Right renal cortex interstitium (tissue), 3 donors: ENCODE measurements at regions not wholly inside any gene's neighbourhood (a gene's known extent, or its start where the extent isn't known, plus 50 kb on each side); places are given as distances from the start of the nearest gene placed in this dataset.

Source experiments
- DNase-seq, 3 donors: peaks; one replicate each; pipeline ENCODE4 v3.0.0-alpha.2; 2013; ENCODE audit warnings: low read depth in 3 of 3, low spot score in 2 of 3

- no peak for DNase-seq
Measured at GRCh38 chr13:103430368-103430767, 364.2 kb upstream of the SLC10A2 start.

- DNase-seq, result no peak
Measured at GRCh38 chr13:103410002-103410401, 343.8 kb upstream of the SLC10A2 start.

- DNase-seq, result no peak
Measured at GRCh38 chr13:103406967-103407366, 340.8 kb upstream of the SLC10A2 start.

- no peak for DNase-seq
Measured at GRCh38 chr13:103405297-103405696, 339.1 kb upstream of the SLC10A2 start.

GRCh38 chr13:103403814-103404213, 337.6 kb upstream of the SLC10A2 start:
- DNase-seq, result no peak

GRCh38 chr13:103403148-103403740, 337.0 kb upstream of the SLC10A2 start:
- DNase-seq, result no peak

- no peak for DNase-seq
Measured at GRCh38 chr13:103395139-103395538, 328.9 kb upstream of the SLC10A2 start.

GRCh38 chr13:103394618-103395017, 328.4 kb upstream of the SLC10A2 start:
- DNase-seq, result no peak

- DNase-seq, result no peak
Measured at GRCh38 chr13:103391936-103392335, 325.7 kb upstream of the SLC10A2 start.

- no peak for DNase-seq
Measured at GRCh38 chr13:103388839-103389238, 322.6 kb upstream of the SLC10A2 start.

GRCh38 chr13:103386341-103386740, 320.1 kb upstream of the SLC10A2 start:
- DNase-seq, result no peak

- DNase-seq, result no peak
Measured at GRCh38 chr13:103373916-103374315, 307.7 kb upstream of the SLC10A2 start.

GRCh38 chr13:103371271-103371670, 305.1 kb upstream of the SLC10A2 start:
- no peak for DNase-seq

- no peak for DNase-seq
Measured at GRCh38 chr13:103370790-103371189, 304.6 kb upstream of the SLC10A2 start.

GRCh38 chr13:103358255-103358932, 292.2 kb upstream of the SLC10A2 start:
- DNase-seq, result no peak

GRCh38 chr13:103356226-103356864, 290.1 kb upstream of the SLC10A2 start:
- no peak for DNase-seq

GRCh38 chr13:103354171-103354570, 288.0 kb upstream of the SLC10A2 start:
- no peak for DNase-seq

- no peak for DNase-seq
Measured at GRCh38 chr13:103351035-103351828, 285.0 kb upstream of the SLC10A2 start.

GRCh38 chr13:103350147-103350546, 283.9 kb upstream of the SLC10A2 start:
- DNase-seq, result no peak

GRCh38 chr13:103349211-103349980, 283.2 kb upstream of the SLC10A2 start:
- no peak for DNase-seq

- DNase-seq, result no peak
Measured at GRCh38 chr13:103335241-103335640, 269.0 kb upstream of the SLC10A2 start.
